ENCODE measurements at regions not wholly inside any gene's neighbourhood (a gene's known extent, or its start where the extent isn't known, plus 50 kb on each side); places are given as distances from the start of the nearest gene placed in this dataset.
"Not testable (repeated sequence)": the region's sequence is repeated elsewhere in the genome, so short reads cannot be mapped to it uniquely, and the experiment has no call there.

GRCh38 chr6:167409079-167409478 lies 84.2 kb downstream of the TTLL2 start:
- H3K9me3 ChIP-seq (ENCODE audit: insufficient read depth, low read depth, low read length) = no peaks in the 10 kb centered on the region
- no peaks in the 10 kb centered on the region for H3K4me1 ChIP-seq (ENCODE audit: insufficient read depth, low read length)
- WGBS = 93% methylated on average over 11 of the region's 11 CpGs

GRCh38 chr6:167409694-167410093 lies 84.8 kb downstream of the TTLL2 start:
- 83% methylated on average over 6 of the region's 6 CpGs for WGBS
- Histone ChIP-seq H3K9me3 (ENCODE audit: insufficient read depth, low read depth, low read length) (no peaks in the 10 kb centered on the region), H3K27ac (ENCODE audit: low read depth, low read length) (no peak overlapping the region), H3K4me3 (ENCODE audit: low read length) (no peak overlapping the region), H3K9ac (ENCODE audit: low read depth, low read length) (no peak overlapping the region), H3K27me3 (ENCODE audit: insufficient read depth, low read length) (no peaks in the 10 kb centered on the region), H3K4me1 (ENCODE audit: insufficient read depth, low read length) (no peaks in the 10 kb centered on the region), H3K36me3 (ENCODE audit: insufficient read depth, low read length) (no peaks in the 10 kb centered on the region)

More at GRCh38 chr6:167409079-167409478, 84.2 kb downstream of the TTLL2 start:
- no peaks in the 10 kb centered on the region for H3K27me3 ChIP-seq (ENCODE audit: insufficient read depth, low read length)
- H3K9ac ChIP-seq (ENCODE audit: low read depth, low read length) = no peak overlapping the region
- no peak overlapping the region for H3K4me3 ChIP-seq (ENCODE audit: low read length)
- no peak overlapping the region for H3K27ac ChIP-seq (ENCODE audit: low read depth, low read length)
- no peaks in the 10 kb centered on the region for H3K36me3 ChIP-seq (ENCODE audit: insufficient read depth, low read length)

GRCh38 chr6:167410462-167410861 lies 85.6 kb downstream of the TTLL2 start:
- no peaks in the 10 kb centered on the region for H3K9me3 ChIP-seq (ENCODE audit: insufficient read depth, low read depth, low read length)
- no peaks in the 10 kb centered on the region for H3K27me3 ChIP-seq (ENCODE audit: insufficient read depth, low read length)
- H3K9ac ChIP-seq (ENCODE audit: low read depth, low read length) = no peak overlapping the region
- no peak overlapping the region for H3K27ac ChIP-seq (ENCODE audit: low read depth, low read length)
- no peaks in the 10 kb centered on the region for H3K4me1 ChIP-seq (ENCODE audit: insufficient read depth, low read length)
- H3K36me3 ChIP-seq (ENCODE audit: insufficient read depth, low read length) = no peaks in the 10 kb centered on the region
- H3K4me3 ChIP-seq (ENCODE audit: low read length) = no peak overlapping the region
- 74% methylated on average over 9 of the region's 9 CpGs for WGBS

GRCh38 chr6:167412506-167412905 lies 87.6 kb downstream of the TTLL2 start:
- Histone ChIP-seq H3K27me3 (ENCODE audit: insufficient read depth, low read length) (no peaks in the 10 kb centered on the region), H3K4me3 (ENCODE audit: low read length) (no peak overlapping the region), H3K9ac (ENCODE audit: low read depth, low read length) (no peak overlapping the region), H3K36me3 (ENCODE audit: insufficient read depth, low read length) (no peaks in the 10 kb centered on the region), H3K9me3 (ENCODE audit: insufficient read depth, low read depth, low read length) (no peaks in the 10 kb centered on the region), H3K27ac (ENCODE audit: low read depth, low read length) (no peak overlapping the region), H3K4me1 (ENCODE audit: insufficient read depth, low read length) (no peaks in the 10 kb centered on the region)
- WGBS = 85% methylated on average over 5 of the region's 5 CpGs

- no peak overlapping the region for H3K27ac ChIP-seq (ENCODE audit: low read depth, low read length)
- WGBS = 88% methylated on average over 18 of the region's 18 CpGs
Observed at GRCh38 chr6:167415441-167415961, 90.6 kb downstream of the TTLL2 start.

GRCh38 chr6:167416676-167417430 lies 92.0 kb downstream of the TTLL2 start:
- 85% methylated on average over 12 of the region's 12 CpGs for WGBS
- Histone ChIP-seq H3K9ac (ENCODE audit: low read depth, low read length) (no peak overlapping the region), H3K27ac (ENCODE audit: low read depth, low read length) (no peak overlapping the region), H3K27me3 (ENCODE audit: insufficient read depth, low read length) (no peaks in the 10 kb centered on the region), H3K9me3 (ENCODE audit: insufficient read depth, low read depth, low read length) (no peaks in the 10 kb centered on the region), H3K4me3 (ENCODE audit: low read length) (no peak overlapping the region), H3K4me1 (ENCODE audit: insufficient read depth, low read length) (peaks cover 6% of the 10 kb centered on the region; the same call in 1 of the 2 replicates), H3K36me3 (ENCODE audit: insufficient read depth, low read length) (no peaks in the 10 kb centered on the region)

More at GRCh38 chr6:167415441-167415961, 90.6 kb downstream of the TTLL2 start:
- Histone ChIP-seq H3K27me3 (ENCODE audit: insufficient read depth, low read length) (no peaks in the 10 kb centered on the region), H3K9me3 (ENCODE audit: insufficient read depth, low read depth, low read length) (no peaks in the 10 kb centered on the region), H3K36me3 (ENCODE audit: insufficient read depth, low read length) (no peaks in the 10 kb centered on the region), H3K9ac (ENCODE audit: low read depth, low read length) (no peak overlapping the region), H3K4me3 (ENCODE audit: low read length) (no peak overlapping the region), H3K4me1 (ENCODE audit: insufficient read depth, low read length) (peaks cover 3% of the 10 kb centered on the region; the same call in 1 of the 2 replicates)

- H3K27ac ChIP-seq (ENCODE audit: low read depth, low read length) = no peak overlapping the region
- H3K4me1 ChIP-seq (ENCODE audit: insufficient read depth, low read length) = peaks cover 6% of the 10 kb centered on the region; the same call in 1 of the 2 replicates
- no peak overlapping the region for H3K9ac ChIP-seq (ENCODE audit: low read depth, low read length)
- 82% methylated on average over 12 of the region's 12 CpGs for WGBS
- H3K4me3 ChIP-seq (ENCODE audit: low read length) = no peak overlapping the region
- H3K9me3 ChIP-seq (ENCODE audit: insufficient read depth, low read depth, low read length) = no peaks in the 10 kb centered on the region
- no peaks in the 10 kb centered on the region for H3K36me3 ChIP-seq (ENCODE audit: insufficient read depth, low read length)
- no peaks in the 10 kb centered on the region for H3K27me3 ChIP-seq (ENCODE audit: insufficient read depth, low read length)
Observed at GRCh38 chr6:167420177-167420576, 95.3 kb downstream of the TTLL2 start.

GRCh38 chr6:167420858-167421766 lies 96.2 kb downstream of the TTLL2 start:
- Histone ChIP-seq H3K27ac (ENCODE audit: low read depth, low read length) (no peak overlapping the region), H3K27me3 (ENCODE audit: insufficient read depth, low read length) (no peaks in the 10 kb centered on the region), H3K4me3 (ENCODE audit: low read length) (no peak overlapping the region), H3K9me3 (ENCODE audit: insufficient read depth, low read depth, low read length) (no peaks in the 10 kb centered on the region), H3K36me3 (ENCODE audit: insufficient read depth, low read length) (no peaks in the 10 kb centered on the region), H3K4me1 (ENCODE audit: insufficient read depth, low read length) (peaks cover 6% of the 10 kb centered on the region; the same call in 1 of the 2 replicates), H3K9ac (ENCODE audit: low read depth, low read length) (no peak overlapping the region)
- WGBS = 90% methylated on average over 37 of the region's 39 CpGs

- not testable (repeated sequence) for H3K4me3 ChIP-seq (ENCODE audit: low read length); H3K36me3 ChIP-seq (ENCODE audit: insufficient read depth, low read length); H3K9me3 ChIP-seq (ENCODE audit: insufficient read depth, low read depth, low read length); H3K9ac ChIP-seq (ENCODE audit: low read depth, low read length); H3K27ac ChIP-seq (ENCODE audit: low read depth, low read length); H3K27me3 ChIP-seq (ENCODE audit: insufficient read depth, low read length); H3K4me1 ChIP-seq (ENCODE audit: insufficient read depth, low read length)
- no CpG with 5 or more reads among the region's 36 CpGs for WGBS
Observed at GRCh38 chr6:167421944-167422343, 97.1 kb downstream of the TTLL2 start.

- H3K27me3 ChIP-seq (ENCODE audit: insufficient read depth, low read length) = no peaks in the 10 kb centered on the region
- no peaks in the 10 kb centered on the region for H3K9me3 ChIP-seq (ENCODE audit: insufficient read depth, low read depth, low read length)
- H3K9ac ChIP-seq (ENCODE audit: low read depth, low read length) = no peak overlapping the region
- H3K36me3 ChIP-seq (ENCODE audit: insufficient read depth, low read length) = no peaks in the 10 kb centered on the region
- WGBS = 96% methylated on average over 18 of the region's 23 CpGs
- no peak overlapping the region for H3K27ac ChIP-seq (ENCODE audit: low read depth, low read length)
- H3K4me3 ChIP-seq (ENCODE audit: low read length) = no peak overlapping the region
- peaks cover 6% of the 10 kb centered on the region; the same call in 1 of the 2 replicates for H3K4me1 ChIP-seq (ENCODE audit: insufficient read depth, low read length)
Observed at GRCh38 chr6:167422934-167423333, 98.0 kb downstream of the TTLL2 start.
